CD4-positive, alpha-beta T cell treated with Interleukin-15 for 4 hours (primary cell): ENCODE measurements at regions not wholly inside any gene's neighbourhood (a gene's known extent, or its start where the extent isn't known, plus 50 kb on each side); places are given as distances from the start of the nearest gene placed in this dataset.
A peak's percentile ranks its signal among the peaks of the same experiment; 100 is the strongest.

Experiments used
- DNase-seq: peaks from one replicate; pipeline ENCODE4 v3.0.0-alpha.2; 2020; ENCODE audit warnings: low spot score

GRCh38 chr1:181142096-181142958 lies 53.8 kb downstream of the IER5 start:
- DNase-seq: peak; percentile 91

GRCh38 chr1:181143102-181143859 lies 54.8 kb downstream of the IER5 start:
- DNase-seq: no peak

GRCh38 chr1:181144238-181144637 lies 55.7 kb downstream of the IER5 start:
- no peak for DNase-seq

- DNase-seq: no peak
Measured at GRCh38 chr1:181148636-181149035, 60.1 kb downstream of the IER5 start.

- DNase-seq: peak; percentile 76
Measured at GRCh38 chr1:181149326-181150125, 61.0 kb downstream of the IER5 start.

- no peak for DNase-seq
Measured at GRCh38 chr1:181150273-181150672, 61.8 kb downstream of the IER5 start.

- no peak for DNase-seq
Measured at GRCh38 chr1:181150842-181151241, 62.3 kb downstream of the IER5 start.

GRCh38 chr1:181151378-181152326 lies 63.2 kb downstream of the IER5 start:
- DNase-seq: no peak

- no peak for DNase-seq
Measured at GRCh38 chr1:181152892-181153633, 64.6 kb downstream of the IER5 start.

GRCh38 chr1:181153634-181153961 lies 65.1 kb downstream of the IER5 start:
- no peak for DNase-seq

GRCh38 chr1:181155339-181155738 lies 66.8 kb downstream of the IER5 start:
- DNase-seq: no peak

- DNase-seq: peak; percentile 67
Measured at GRCh38 chr1:181159451-181160140, 71.1 kb downstream of the IER5 start.

- DNase-seq: no peak
Measured at GRCh38 chr1:181160322-181160721, 71.8 kb downstream of the IER5 start.

- DNase-seq: no peak
Measured at GRCh38 chr1:181160998-181161870, 72.7 kb downstream of the IER5 start.

- DNase-seq: no peak
Measured at GRCh38 chr1:181163662-181164061, 75.2 kb downstream of the IER5 start.

GRCh38 chr1:181166377-181167196 lies 78.1 kb downstream of the IER5 start:
- peak; percentile 78 for DNase-seq

- DNase-seq: no peak
Measured at GRCh38 chr1:181169281-181169865, 80.9 kb downstream of the IER5 start.

GRCh38 chr1:181170194-181170593 lies 81.7 kb downstream of the IER5 start:
- no peak for DNase-seq
